GM12892 (cell line): ENCODE measurements at regions not wholly inside any gene's neighbourhood (a gene's known extent, or its start where the extent isn't known, plus 50 kb on each side); places are given as distances from the start of the nearest gene placed in this dataset.

ENCODE experiments used
- POLR2A ChIP-seq: IDR thresholded peaks from 2 replicates; pipeline ENCODE4 v1.6.1; 2011; ENCODE audit warnings: low read depth, low read length, control low read depth
- POLR2AphosphoS5 ChIP-seq: IDR thresholded peaks from 2 replicates; pipeline ENCODE4 v1.6.1; 2011; ENCODE audit warnings: low read depth, low read length, control low read depth
- TAF1 ChIP-seq: IDR thresholded peaks from 2 replicates; pipeline ENCODE4 v1.6.1; 2011; ENCODE audit warnings: low read depth, mild to moderate bottlenecking, control low read depth, low read length, borderline replicate concordance

- TF ChIP-seq TAF1: no peak
- TF ChIP-seq POLR2AphosphoS5: no peak
- TF ChIP-seq POLR2A: no peak
These were observed 90.8 kb downstream of the IRS2 start for GRCh38 chr13:109695402-109696190.
